ENCODE measurements at regions not wholly inside any gene's neighbourhood (a gene's known extent, or its start where the extent isn't known, plus 50 kb on each side); places are given as distances from the start of the nearest gene placed in this dataset.
A peak's percentile ranks its signal among the peaks of the same experiment; 100 is the strongest.

- peak; percentile 82 for ATAC-seq
- no peak for TF ChIP-seq PPARA (CRISPR knock-in tag; IDR thresholded peaks at IDR 0.05; ENCODE audit: borderline replicate concordance)
Observed at GRCh38 chr3:171950373-171950772, 89.0 kb upstream of the FNDC3B start.

DNA sequence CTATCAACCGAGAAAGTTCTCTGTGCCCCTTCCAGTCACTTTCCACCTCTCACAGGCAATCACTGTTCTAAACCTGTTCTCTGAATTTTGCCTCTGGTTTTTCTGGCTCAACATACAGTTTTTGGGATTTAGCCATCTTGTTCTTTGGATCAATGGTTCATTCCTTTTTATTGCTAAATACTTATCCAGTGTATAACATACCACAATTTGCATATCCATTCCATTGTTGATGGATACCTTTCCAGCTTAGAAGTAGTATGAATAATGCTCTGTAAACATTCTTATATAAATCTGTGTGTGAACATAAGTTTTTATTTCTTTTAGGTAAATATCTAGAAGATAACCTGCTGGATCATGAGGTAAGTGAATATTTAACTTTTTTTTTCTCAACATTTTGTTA lies 87.8 kb upstream of the FNDC3B start:
- no peak for ATAC-seq
- TF ChIP-seq, protein P1, sequence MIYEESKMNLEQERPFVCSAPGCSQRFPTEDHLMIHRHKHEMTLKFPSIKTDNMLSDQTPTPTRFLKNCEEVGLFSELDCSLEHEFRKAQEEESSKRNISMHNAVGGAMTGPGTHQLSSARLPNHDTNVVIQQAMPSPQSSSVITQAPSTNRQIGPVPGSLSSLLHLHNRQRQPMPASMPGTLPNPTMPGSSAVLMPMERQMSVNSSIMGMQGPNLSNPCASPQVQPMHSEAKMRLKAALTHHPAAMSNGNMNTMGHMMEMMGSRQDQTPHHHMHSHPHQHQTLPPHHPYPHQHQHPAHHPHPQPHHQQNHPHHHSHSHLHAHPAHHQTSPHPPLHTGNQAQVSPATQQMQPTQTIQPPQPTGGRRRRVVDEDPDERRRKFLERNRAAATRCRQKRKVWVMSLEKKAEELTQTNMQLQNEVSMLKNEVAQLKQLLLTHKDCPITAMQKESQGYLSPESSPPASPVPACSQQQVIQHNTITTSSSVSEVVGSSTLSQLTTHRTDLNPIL (CRISPR knock-in tag; IDR thresholded peaks at IDR 0.05; ENCODE audit: low read depth), result no peak
- TF ChIP-seq ESRRG (CRISPR knock-in tag; IDR thresholded peaks at IDR 0.05), result no peak
- no peak for TF ChIP-seq ZNF565 (CRISPR knock-in tag; conservative IDR thresholded peaks at IDR 0.05; ENCODE audit: low read depth)
- no peak for TF ChIP-seq RARB (CRISPR knock-in tag; IDR thresholded peaks at IDR 0.05)
- no peak for TF ChIP-seq ZC3H10 (CRISPR knock-in tag; IDR thresholded peaks at IDR 0.05)
- TF ChIP-seq OSR1 (CRISPR knock-in tag; IDR thresholded peaks at IDR 0.05), result no peak
- TF ChIP-seq, protein P2, sequence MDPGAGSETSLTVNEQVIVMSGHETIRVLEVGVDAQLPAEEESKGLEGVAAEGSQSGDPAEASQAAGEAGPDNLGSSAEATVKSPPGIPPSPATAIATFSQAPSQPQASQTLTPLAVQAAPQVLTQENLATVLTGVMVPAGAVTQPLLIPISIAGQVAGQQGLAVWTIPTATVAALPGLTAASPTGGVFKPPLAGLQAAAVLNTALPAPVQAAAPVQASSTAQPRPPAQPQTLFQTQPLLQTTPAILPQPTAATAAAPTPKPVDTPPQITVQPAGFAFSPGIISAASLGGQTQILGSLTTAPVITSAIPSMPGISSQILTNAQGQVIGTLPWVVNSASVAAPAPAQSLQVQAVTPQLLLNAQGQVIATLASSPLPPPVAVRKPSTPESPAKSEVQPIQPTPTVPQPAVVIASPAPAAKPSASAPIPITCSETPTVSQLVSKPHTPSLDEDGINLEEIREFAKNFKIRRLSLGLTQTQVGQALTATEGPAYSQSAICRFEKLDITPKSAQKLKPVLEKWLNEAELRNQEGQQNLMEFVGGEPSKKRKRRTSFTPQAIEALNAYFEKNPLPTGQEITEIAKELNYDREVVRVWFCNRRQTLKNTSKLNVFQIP (CRISPR knock-in tag; IDR thresholded peaks at IDR 0.05; ENCODE audit: borderline replicate concordance, low read depth), result no peak
- TF ChIP-seq TOX (CRISPR knock-in tag; IDR thresholded peaks at IDR 0.05; ENCODE audit: borderline replicate concordance), result no peak
- TF ChIP-seq, protein P3, sequence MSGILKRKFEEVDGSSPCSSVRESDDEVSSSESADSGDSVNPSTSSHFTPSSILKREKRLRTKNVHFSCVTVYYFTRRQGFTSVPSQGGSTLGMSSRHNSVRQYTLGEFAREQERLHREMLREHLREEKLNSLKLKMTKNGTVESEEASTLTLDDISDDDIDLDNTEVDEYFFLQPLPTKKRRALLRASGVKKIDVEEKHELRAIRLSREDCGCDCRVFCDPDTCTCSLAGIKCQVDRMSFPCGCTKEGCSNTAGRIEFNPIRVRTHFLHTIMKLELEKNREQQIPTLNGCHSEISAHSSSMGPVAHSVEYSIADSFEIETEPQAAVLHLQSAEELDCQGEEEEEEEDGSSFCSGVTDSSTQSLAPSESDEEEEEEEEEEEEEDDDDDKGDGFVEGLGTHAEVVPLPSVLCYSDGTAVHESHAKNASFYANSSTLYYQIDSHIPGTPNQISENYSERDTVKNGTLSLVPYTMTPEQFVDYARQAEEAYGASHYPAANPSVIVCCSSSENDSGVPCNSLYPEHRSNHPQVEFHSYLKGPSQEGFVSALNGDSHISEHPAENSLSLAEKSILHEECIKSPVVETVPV (CRISPR knock-in tag; IDR thresholded peaks at IDR 0.05), result no peak
- no peak for TF ChIP-seq ZNF8 (CRISPR knock-in tag; IDR thresholded peaks at IDR 0.05)
- TF ChIP-seq ISL1 (CRISPR knock-in tag; IDR thresholded peaks at IDR 0.05), result no peak
- TF ChIP-seq TCF4 (CRISPR knock-in tag; IDR thresholded peaks at IDR 0.05; ENCODE audit: borderline replicate concordance), result no peak
- no peak for TF ChIP-seq SNAI2 (CRISPR knock-in tag; IDR thresholded peaks at IDR 0.05)
- TF ChIP-seq ZNF70 (CRISPR knock-in tag; IDR thresholded peaks at IDR 0.05), result no peak
- no peak for TF ChIP-seq PATZ1 (CRISPR knock-in tag; IDR thresholded peaks at IDR 0.05; ENCODE audit: borderline replicate concordance)
- TF ChIP-seq CSDC2 (CRISPR knock-in tag; IDR thresholded peaks at IDR 0.05), result no peak

- TF ChIP-seq ZNF70 (CRISPR knock-in tag; IDR thresholded peaks at IDR 0.05), result no peak
- TF ChIP-seq, protein P3 (CRISPR knock-in tag; IDR thresholded peaks at IDR 0.05), result no peak
- no peak for TF ChIP-seq ZC3H10 (CRISPR knock-in tag; IDR thresholded peaks at IDR 0.05)
- TF ChIP-seq TCF4 (CRISPR knock-in tag; IDR thresholded peaks at IDR 0.05; ENCODE audit: borderline replicate concordance), result no peak
- peak; percentile 23; the same call in 2 of the 3 replicates for ATAC-seq
Observed at GRCh38 chr3:171953301-171954022, 85.9 kb upstream of the FNDC3B start.

- ATAC-seq, result peak; percentile 71
- TF ChIP-seq, protein P1 (CRISPR knock-in tag; IDR thresholded peaks at IDR 0.05; ENCODE audit: low read depth), result no peak
- TF ChIP-seq ESRRG (CRISPR knock-in tag; IDR thresholded peaks at IDR 0.05) (no peak), ZNF8 (CRISPR knock-in tag; IDR thresholded peaks at IDR 0.05) (no peak), TOX (CRISPR knock-in tag; IDR thresholded peaks at IDR 0.05; ENCODE audit: borderline replicate concordance) (no peak), PPARA (CRISPR knock-in tag; IDR thresholded peaks at IDR 0.05; ENCODE audit: borderline replicate concordance) (no peak), ISL1 (CRISPR knock-in tag; IDR thresholded peaks at IDR 0.05) (peak; percentile 29)
Observed at GRCh38 chr3:171954690-171955383, 84.5 kb upstream of the FNDC3B start.
